ENCODE measurements at regions not wholly inside any gene's neighbourhood (a gene's known extent, or its start where the extent isn't known, plus 50 kb on each side); places are given as distances from the start of the nearest gene placed in this dataset.
"Not testable (repeated sequence)": the region's sequence is repeated elsewhere in the genome, so short reads cannot be mapped to it uniquely, and the experiment has no call there.

GRCh38 chr12:59517522-59517921 lies 78.3 kb upstream of the SLC16A7 start:
- no peak for DNase-seq

DNA sequence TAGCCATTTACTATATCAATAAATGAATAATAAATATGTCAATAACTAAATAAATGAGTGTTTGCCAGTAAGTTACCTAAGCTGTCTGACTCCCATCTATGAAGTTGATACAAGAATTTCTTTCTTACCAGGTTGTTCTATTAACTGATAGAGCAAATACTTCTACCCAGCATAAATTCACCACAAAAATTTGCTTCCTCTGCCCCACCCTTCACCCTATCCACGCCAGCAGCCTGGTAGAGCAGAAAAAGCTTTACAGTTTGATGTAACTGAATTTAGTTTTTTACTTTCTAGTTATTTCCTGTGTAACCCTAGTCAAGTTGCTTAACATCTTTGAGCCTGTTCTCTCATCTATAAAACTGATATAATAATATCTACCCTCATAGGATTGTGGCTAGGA lies 94.9 kb upstream of the SLC16A7 start:
- peak; percentile 12 for DNase-seq

GRCh38 chr12:59500335-59500734 lies 95.5 kb upstream of the SLC16A7 start:
- no peak for DNase-seq

GRCh38 chr12:59499774-59500173 lies 96.1 kb upstream of the SLC16A7 start:
- DNase-seq, result no peak

GRCh38 chr12:59494617-59495016 lies 101.2 kb upstream of the SLC16A7 start:
- DNase-seq, result no peak

DNA sequence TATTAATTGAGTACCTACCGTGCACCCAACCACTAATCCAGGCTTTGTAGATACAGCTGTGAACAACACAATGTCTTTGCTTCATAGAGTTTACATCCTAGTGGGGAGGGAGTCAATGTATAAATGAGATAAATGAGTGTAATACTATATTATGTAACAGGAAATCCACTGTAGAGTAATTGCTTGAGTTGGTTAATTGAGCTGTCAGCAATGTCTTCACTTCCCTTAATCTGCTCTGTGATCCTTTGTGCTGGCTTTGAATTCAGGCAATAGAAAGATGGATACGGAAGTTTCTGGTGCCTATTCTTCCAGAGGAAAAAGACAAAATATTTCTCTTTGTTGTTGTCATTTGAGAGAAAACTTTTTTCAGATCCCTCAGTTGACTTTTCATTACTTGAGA lies 104.0 kb upstream of the SLC16A7 start:
- DNase-seq, result no peak

DNA sequence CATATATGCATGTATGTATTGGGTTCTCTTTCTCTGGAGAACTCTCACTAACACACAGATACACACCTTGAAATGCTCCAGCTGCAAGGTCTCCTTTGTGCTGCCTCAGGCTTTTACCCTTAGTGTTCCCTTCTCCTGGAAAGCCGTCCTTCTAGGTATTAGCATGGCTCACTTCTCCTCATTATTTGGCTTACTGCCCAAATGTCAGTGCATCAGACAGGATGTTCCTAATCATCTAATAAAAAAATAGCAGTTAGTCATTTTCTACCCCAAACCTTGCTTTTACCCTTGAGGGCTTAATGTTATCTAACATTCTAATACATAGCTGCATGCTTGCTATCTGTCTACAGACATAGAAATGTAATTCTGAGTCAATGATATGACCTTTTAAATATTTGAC lies 109.0 kb upstream of the SLC16A7 start:
- DNase-seq, result no peak

DNA sequence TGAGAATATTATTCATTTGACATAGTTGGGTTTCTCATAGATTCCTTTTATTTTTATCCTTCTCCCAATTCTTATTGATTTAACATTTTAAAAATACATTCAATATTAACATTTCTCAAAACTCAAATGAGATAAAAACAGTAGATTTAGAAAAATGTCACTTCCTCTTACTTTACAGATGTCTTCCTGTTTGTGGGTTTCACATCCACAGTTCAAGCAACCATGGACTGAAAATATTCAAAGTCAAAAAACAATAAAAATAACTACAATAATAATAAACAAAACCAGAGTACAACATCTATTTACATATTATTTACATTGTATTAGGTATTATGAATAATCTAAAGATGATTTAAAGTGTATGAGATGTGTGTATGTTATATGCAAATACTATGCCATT lies 111.3 kb upstream of the SLC16A7 start:
- no peak for DNase-seq

- not testable (repeated sequence) for DNase-seq
These were observed 121.6 kb upstream of the SLC16A7 start for GRCh38 chr12:59474236-59474635.

- no peak for DNase-seq
These were observed 123.6 kb upstream of the SLC16A7 start for GRCh38 chr12:59472273-59472672.

GRCh38 chr12:59459966-59460660 lies 135.7 kb upstream of the SLC16A7 start:
- DNase-seq, result no peak

- DNase-seq, result no peak
These were observed 142.4 kb upstream of the SLC16A7 start for GRCh38 chr12:59453475-59453874.

GRCh38 chr12:59452746-59453145 lies 143.1 kb upstream of the SLC16A7 start:
- DNase-seq, result no peak

GRCh38 chr12:59452259-59452658 lies 143.6 kb upstream of the SLC16A7 start:
- no peak for DNase-seq

DNA sequence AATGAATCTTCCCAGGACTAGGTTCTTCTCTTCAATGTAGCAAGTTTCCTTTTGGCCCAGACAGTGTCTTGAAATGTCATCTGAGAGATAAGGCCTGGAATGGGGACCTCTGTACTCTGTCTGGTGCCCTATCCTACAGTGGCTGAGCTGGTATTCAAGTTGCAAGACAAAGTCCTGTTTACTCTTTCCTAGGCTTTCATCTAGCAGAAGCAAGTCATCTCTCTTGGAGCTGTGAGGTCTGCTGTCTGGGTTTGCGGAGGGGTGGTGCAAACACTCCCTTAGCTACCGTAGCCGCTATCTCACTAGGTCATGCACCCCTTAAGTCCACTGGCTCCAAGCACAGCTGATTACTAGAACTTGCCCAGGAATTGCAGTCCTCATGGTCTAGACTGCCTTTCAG lies 149.7 kb upstream of the SLC16A7 start:
- DNase-seq, result no peak

DNA sequence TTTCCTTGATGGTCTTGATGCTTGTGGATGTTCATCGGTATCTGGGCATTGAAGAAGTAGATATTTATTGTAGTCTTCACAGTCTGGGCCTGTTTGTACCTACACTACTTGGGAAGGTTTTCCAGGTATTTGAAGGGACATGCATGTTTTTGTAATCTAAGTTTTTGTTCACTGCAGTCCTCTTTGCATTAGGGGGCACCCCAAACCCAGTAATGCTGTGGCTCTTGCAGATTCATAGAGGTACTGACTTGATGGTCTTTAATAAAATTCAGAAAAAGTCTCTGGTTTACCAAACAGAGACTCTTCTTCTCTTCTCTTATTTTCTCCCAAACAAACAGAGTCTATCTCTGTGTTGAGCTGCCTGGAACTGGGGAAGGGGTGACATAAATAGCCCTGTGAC lies 150.9 kb upstream of the SLC16A7 start:
- DNase-seq, result no peak

GRCh38 chr12:59432057-59432456 lies 163.8 kb upstream of the SLC16A7 start:
- DNase-seq, result no peak

DNA sequence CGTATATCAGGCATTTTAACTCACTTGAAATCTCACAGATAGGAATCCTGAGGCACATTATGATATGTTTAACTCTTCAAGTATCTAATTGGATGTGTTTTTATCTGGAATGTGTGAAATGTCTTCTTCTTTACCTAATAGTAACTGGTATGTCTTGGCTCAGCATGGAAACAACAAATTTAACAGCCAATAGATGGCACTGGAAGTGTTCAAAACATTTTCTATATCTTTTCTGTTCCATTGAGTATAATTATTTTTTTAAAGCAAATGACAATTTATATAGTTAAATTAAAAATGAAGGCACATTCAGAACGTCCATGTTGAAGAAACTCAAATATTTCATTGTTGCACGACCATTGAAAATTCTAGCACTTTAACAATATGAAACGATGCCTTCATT lies 164.6 kb upstream of the SLC16A7 start:
- DNase-seq, result peak; percentile 3

- no peak for DNase-seq
These were observed 166.1 kb upstream of the SLC16A7 start for GRCh38 chr12:59429766-59430165.

- DNase-seq, result no peak
These were observed 170.0 kb upstream of the SLC16A7 start for GRCh38 chr12:59425798-59426197.

GRCh38 chr12:59424666-59425065 lies 171.2 kb upstream of the SLC16A7 start:
- DNase-seq, result not testable (repeated sequence)

GRCh38 chr12:59414051-59414450 lies 181.8 kb upstream of the SLC16A7 start:
- DNase-seq, result no peak

GRCh38 chr12:59408431-59408830 lies 187.4 kb upstream of the SLC16A7 start:
- no peak for DNase-seq

DNA sequence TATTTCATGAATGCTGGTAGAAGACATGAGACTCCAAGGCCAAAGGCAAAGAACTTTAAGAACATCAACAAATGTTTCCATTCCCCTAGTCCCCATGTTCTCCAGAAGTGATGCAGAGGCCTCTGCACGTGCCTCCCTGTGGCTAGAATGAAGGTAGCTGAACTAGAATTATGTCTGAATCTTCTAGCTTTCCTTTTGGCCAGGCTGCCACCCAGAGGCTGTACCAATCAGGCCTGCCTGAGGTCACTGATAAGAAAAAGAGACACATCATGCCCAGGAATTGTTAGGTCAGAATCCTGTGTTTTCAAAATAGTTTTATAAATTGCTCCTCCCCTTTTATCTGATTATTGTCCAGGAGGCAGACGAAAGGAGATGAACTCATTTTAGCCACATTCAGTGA lies 188.0 kb upstream of the SLC16A7 start:
- DNase-seq, result no peak

GRCh38 chr12:59405992-59406391 lies 189.8 kb upstream of the SLC16A7 start:
- no peak for DNase-seq
